DMS79 (cell line): ENCODE measurements at regions not wholly inside any gene's neighbourhood (a gene's known extent, or its start where the extent isn't known, plus 50 kb on each side); places are given as distances from the start of the nearest gene placed in this dataset.
"Not testable (repeated sequence)": the region's sequence is repeated elsewhere in the genome, so short reads cannot be mapped to it uniquely, and the experiment has no call there.

Experiments used
- DNase-seq: peaks from one replicate; lab custom pipeline; 2025; lab: John Stamatoyannopoulos, UW

DNA sequence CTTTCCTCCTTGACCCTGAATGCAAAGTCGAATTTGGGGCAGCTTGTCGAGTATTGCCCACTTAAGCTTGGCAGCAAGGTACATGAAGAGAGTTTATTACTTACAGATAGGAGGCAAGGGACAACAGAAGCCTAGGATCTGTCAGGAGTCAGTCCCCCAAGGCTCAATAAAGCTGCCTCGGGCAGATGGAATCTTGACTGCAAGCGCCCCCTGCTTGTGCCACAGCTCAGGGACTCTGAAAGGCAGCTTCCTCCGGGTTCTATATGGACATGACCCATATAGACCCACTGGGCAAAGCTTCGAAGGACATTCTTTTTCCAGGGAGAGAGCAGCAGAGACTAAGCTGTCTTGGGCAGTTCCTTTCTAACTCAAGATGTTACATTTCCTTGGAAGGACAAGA, 971.5 kb downstream of the EFNA5 start:
- no peak for DNase-seq

- DNase-seq = no peak
Measured at GRCh38 chr5:106698169-106698568, 972.6 kb downstream of the EFNA5 start.

GRCh38 chr5:106691701-106692100, 979.0 kb downstream of the EFNA5 start:
- no peak for DNase-seq

DNA sequence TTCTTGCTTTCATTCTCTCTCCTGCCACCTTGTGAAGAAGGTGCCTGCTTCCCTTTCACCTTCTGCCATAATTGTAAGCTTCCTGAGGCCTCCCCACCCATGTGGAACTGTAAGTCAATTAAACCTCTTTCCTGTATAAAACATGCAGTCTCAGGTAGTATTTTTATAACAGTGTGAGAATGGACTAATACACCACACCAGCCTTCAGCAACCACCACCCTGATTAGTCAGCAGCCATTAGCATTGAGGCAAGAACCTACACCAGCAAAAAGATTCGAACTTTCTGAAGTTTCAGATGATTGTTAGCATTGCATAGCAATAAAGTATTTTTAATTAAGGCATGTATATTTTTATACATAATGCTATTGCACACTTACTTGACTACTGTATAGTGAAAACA, 980.2 kb downstream of the EFNA5 start:
- no peak for DNase-seq

GRCh38 chr5:106680330-106680729, 990.4 kb downstream of the EFNA5 start:
- no peak for DNase-seq

GRCh38 chr5:106677057-106677456, 993.7 kb downstream of the EFNA5 start:
- DNase-seq = no peak

DNA sequence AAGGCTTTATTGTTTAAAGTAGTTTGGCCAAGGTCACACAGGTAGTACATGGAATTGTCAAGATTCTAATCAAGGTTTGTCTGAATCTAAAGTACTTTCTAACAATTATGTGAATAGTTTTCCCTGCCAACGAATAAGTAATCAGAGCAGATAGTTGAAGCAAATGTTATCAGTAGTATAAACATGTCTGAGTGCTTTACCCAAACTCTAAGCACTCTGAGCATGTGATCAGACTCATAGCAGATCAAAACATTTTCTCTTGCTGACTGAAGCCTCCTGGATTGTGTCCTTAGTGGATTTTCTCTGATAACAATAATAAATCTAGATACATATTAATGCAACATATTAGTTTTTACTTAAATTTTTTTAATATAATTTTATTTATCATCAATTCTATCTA, 995.0 kb downstream of the EFNA5 start:
- no peak for DNase-seq

GRCh38 chr5:106673941-106674340, 996.8 kb downstream of the EFNA5 start:
- DNase-seq = no peak

- DNase-seq = no peak
Measured at GRCh38 chr5:106661866-106662265, 1008.9 kb downstream of the EFNA5 start.

- DNase-seq = no peak
Measured at GRCh38 chr5:106660681-106661080, 1010.1 kb downstream of the EFNA5 start.

- DNase-seq = no peak
Measured at GRCh38 chr5:106658150-106658549, 1012.6 kb downstream of the EFNA5 start.

DNA sequence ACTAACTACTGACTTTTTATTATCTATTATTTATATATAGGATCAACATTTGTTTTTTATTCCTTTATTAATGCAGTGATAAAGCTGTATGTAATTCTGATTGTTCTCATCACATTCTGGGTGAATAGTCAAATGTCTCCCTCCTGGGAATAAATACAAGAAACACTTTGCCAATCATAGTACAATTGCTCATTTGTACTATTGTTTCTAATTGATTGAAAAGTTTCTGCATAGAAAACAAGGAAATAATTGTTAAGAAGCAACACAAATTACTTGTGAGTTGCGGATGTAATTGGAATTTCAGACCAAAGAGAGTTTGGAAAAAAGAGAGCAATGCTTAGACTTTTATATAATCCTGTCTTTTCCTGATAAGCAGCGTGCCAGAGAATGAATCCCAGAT, 1013.9 kb downstream of the EFNA5 start:
- no peak for DNase-seq

GRCh38 chr5:106649031-106649430, 1021.7 kb downstream of the EFNA5 start:
- no peak for DNase-seq

DNA sequence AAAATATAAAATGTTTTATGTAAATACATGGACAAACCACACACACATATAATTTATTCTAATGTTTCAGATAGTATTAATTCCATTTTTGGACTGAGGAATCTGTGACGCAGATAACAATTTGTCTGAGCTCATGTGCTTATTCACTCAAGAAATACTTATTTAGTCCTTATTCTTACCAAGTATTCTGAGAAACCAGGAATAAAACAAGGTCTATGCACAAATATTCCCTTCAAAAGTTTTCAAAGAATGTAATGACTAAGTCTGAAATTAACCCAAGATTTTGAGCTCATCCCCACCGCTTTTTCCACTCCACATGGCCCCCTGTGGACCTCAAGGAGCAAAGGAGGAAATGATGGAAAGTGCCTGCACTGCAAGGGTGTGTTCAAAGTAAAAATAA, 1022.3 kb downstream of the EFNA5 start:
- no peak for DNase-seq

- no peak for DNase-seq
Measured at GRCh38 chr5:106646106-106646505, 1024.6 kb downstream of the EFNA5 start.

GRCh38 chr5:106640511-106640910, 1030.2 kb downstream of the EFNA5 start:
- no peak for DNase-seq

DNA sequence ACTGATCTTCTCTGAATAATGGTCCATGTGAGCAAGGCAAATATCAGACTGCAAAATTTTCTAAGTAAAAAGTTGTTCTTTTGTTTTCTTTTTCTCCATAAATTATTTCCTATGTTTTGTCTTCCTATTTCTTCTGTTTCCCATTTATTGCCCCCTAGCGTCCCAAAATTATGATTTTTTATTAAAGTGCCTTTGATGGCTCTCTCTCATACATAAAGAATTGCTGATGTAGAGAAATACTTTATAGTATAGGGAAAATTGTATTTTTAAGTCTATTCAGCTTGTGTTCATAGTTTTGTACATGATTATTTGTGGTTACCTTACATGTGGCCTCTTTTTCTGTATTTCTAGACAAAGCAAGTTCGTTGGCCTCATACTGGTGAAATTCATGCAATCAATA, 1031.2 kb downstream of the EFNA5 start:
- DNase-seq = no peak

- no peak for DNase-seq
Measured at GRCh38 chr5:106637275-106637674, 1033.5 kb downstream of the EFNA5 start.

DNA sequence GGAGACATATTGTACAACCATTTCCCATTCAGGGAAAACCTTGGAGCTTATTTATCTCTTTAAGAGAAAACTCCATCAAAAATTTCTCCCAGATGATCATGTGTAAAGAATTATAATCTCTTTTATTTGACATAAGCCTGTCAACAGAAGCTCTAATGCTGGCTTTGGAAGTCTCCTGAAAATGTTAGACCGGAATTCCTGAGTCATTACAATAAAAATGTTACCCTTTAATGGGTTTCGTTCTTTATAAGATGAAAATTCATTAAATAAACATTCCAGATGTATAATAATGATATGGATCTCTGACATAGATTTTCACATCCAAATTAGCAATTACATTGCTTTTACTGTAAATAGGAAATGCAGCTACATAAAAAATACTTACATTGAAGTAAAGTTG, 1036.4 kb downstream of the EFNA5 start:
- no peak for DNase-seq

- no peak for DNase-seq
Measured at GRCh38 chr5:106633825-106634224, 1036.9 kb downstream of the EFNA5 start.

GRCh38 chr5:106628456-106628855, 1042.3 kb downstream of the EFNA5 start:
- DNase-seq = not testable (repeated sequence)

DNA sequence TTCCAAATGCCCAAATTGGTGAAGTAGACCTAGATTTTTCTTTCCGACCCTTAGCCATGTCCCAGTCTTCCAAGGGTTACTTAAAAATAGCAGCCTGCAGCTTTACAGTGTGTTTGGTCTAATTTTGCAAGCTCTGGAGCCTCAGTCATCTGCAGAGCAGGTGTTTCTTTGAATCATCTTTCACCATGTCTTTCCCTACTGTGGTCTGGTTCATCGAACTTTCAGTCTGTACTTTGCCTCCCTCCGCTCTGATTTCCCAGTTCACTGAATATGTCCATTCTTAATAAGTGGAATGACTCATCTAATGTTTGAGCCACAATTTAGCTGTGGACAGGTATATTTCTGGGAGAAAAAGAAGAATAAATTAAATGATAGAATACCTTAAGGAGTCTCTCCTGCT, 1060.7 kb downstream of the EFNA5 start:
- DNase-seq = no peak

GRCh38 chr5:106601620-106602019, 1069.1 kb downstream of the EFNA5 start:
- no peak for DNase-seq

- no peak for DNase-seq
Measured at GRCh38 chr5:106600803-106601202, 1069.9 kb downstream of the EFNA5 start.

DNA sequence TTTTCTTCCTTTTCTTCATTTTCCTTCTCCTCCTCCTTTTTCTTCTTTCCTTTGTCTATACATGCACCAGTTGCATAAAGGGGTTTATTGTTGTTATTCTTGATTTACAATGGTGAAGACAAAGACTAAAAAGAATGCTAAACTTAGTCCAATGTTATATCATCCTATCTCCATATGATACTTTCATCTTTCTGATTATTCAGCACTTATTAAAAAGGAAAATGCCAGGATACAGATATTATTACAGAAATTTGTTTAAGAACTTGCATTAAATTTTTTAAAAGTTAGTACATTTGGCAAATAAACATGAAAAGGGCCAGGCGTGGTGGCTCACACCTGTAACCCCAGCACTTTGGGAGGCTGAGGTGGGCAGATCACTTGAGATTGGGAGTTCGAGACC, 1074.9 kb downstream of the EFNA5 start:
- DNase-seq = no peak
